H1 (cell line): ENCODE measurements at regions not wholly inside any gene's neighbourhood (a gene's known extent, or its start where the extent isn't known, plus 50 kb on each side); places are given as distances from the start of the nearest gene placed in this dataset.

Source experiments
- CTCF ChIA-PET: fragments of 300-600 bp; sonication (Branson Sonifier 250); formaldehyde crosslinking; loops from one replicate; lab custom pipeline; 2021; ENCODE audit not compliant: partially characterized antibody; lab: Charles Lee
- POLR2A ChIA-PET: fragments of 300-600 bp; sonication (Branson Sonifier 250); formaldehyde crosslinking; loops from one replicate; lab custom pipeline; 2021; ENCODE audit warnings: inconsistent platforms; ENCODE audit not compliant: partially characterized antibody; lab: Charles Lee
- DNase-seq, 2 experiments: peaks; one replicate each; pipeline versions ENCODE4 v3.0.0 to v3.0.0-alpha.2; 2010 to 2022; ENCODE audit warnings: low spot score in 2 of 2, low read depth in 1 of 2, mixed read lengths in 1 of 2
- FAIRE-seq: peaks from 2 replicates; lab custom pipeline; 2011; peaks lifted over from hg19 to GRCh38; lab: Jason Lieb, UNC
- H2AFZ ChIP-seq: 2 replicates; pipeline ENCODE4 v1.8.1; 2012; ENCODE audit warnings: low read length, inconsistent platforms
- H2AK5ac ChIP-seq: 2 replicates; pipeline ENCODE4 v1.6.1; 2013; ENCODE audit warnings: low read depth, low read length
- H2BK120ac ChIP-seq: replicated peaks from 2 replicates; pipeline ENCODE3; 2013; ENCODE audit warnings: low read depth, low read length, inconsistent platforms
- H2BK12ac ChIP-seq: 2 replicates; pipeline ENCODE4 v1.6.1; 2013; ENCODE audit warnings: low read depth, low read length
- H2BK15ac ChIP-seq: 2 replicates; pipeline ENCODE4 v1.6.1; 2013; ENCODE audit warnings: low read length
- H2BK20ac ChIP-seq: 2 replicates; pipeline ENCODE4 v1.6.1; 2013; ENCODE audit warnings: low read length
- H2BK5ac ChIP-seq: 2 replicates; pipeline ENCODE4 v1.6.1; 2013; ENCODE audit warnings: low read depth, low read length
- H3K14ac ChIP-seq: 2 replicates; pipeline ENCODE4 v1.6.1; 2013; ENCODE audit warnings: inconsistent platforms; ENCODE audit not compliant: insufficient read length
- H3K18ac ChIP-seq: 2 replicates; pipeline ENCODE4 v1.6.1; 2013; ENCODE audit warnings: low read length; ENCODE audit errors: extremely low read depth
- H3K23ac ChIP-seq: 2 replicates; pipeline ENCODE4 v1.6.1; 2013; ENCODE audit warnings: inconsistent platforms; ENCODE audit not compliant: insufficient read length
- H3K23me2 ChIP-seq: 2 replicates; pipeline ENCODE4 v1.6.1; 2013; ENCODE audit warnings: low read depth, low read length
- H3K27ac ChIP-seq: 2 replicates; pipeline ENCODE4 v1.6.1; 2011; ENCODE audit warnings: low read depth, low read length, inconsistent platforms
- H3K27me3 ChIP-seq, 4 experiments: replicated peaks in 1 of 4; 1 replicate in 1 of 4; 2 replicates in 3 of 4; pipeline versions ENCODE4 v1.6.1 to v1.8.1; 2011 to 2013; ENCODE audit warnings: low read length in 3 of 4, mild to moderate bottlenecking in 3 of 4, inconsistent platforms in 2 of 4, mixed read lengths in 2 of 4, moderate library complexity in 1 of 4; ENCODE audit not compliant: control insufficient read depth in 3 of 4, insufficient read depth in 3 of 4; ENCODE audit errors: extremely low read depth in 1 of 4
- H3K36me3 ChIP-seq, 4 experiments: 2 replicates each; pipeline versions ENCODE4 v1.6.1 to v1.8.1; 2011 to 2013; ENCODE audit warnings: mild to moderate bottlenecking in 4 of 4, low read length in 3 of 4, moderate library complexity in 2 of 4, control low read depth in 1 of 4, inconsistent platforms in 1 of 4; ENCODE audit not compliant: insufficient read depth in 4 of 4, control insufficient read depth in 2 of 4
- H3K4ac ChIP-seq: replicated peaks from 2 replicates; pipeline ENCODE3; 2013; ENCODE audit warnings: low read length, low read depth, mixed read lengths, inconsistent platforms; ENCODE audit not compliant: insufficient read length
- H3K4me1 ChIP-seq, 4 experiments: replicated peaks in 1 of 4; 1 replicate in 1 of 4; 2 replicates in 3 of 4; pipeline versions ENCODE4 v1.6.1 to v1.8.1; 2011 to 2013; ENCODE audit warnings: low read length in 3 of 4, inconsistent platforms in 2 of 4, mixed read lengths in 1 of 4; ENCODE audit not compliant: insufficient read depth in 4 of 4, control insufficient read depth in 3 of 4
- H3K4me2 ChIP-seq, 2 experiments: 2 replicates each; pipeline versions ENCODE4 v1.6.1 to v1.8.1; 2011 to 2013; ENCODE audit warnings: low read depth in 2 of 2, low read length in 2 of 2, control low read depth in 1 of 2, inconsistent platforms in 1 of 2, mild to moderate bottlenecking in 1 of 2; ENCODE audit not compliant: insufficient read depth in 1 of 2
- H3K4me3 ChIP-seq, 4 experiments: fragments of 200-600, 300-600 bp in 1 of 4; sonication (generic), shearing (Covaris generic), sonication (Bioruptor Twin) in 1 of 4; 2 replicates each; pipeline versions ENCODE4 v1.5.1 to v1.8.1; 2011 to 2016; ENCODE audit warnings: low read length in 4 of 4, low read depth in 3 of 4, control low read depth in 2 of 4, inconsistent platforms in 2 of 4, mild to moderate bottlenecking in 2 of 4, mixed read lengths in 1 of 4, moderate library complexity in 1 of 4; ENCODE audit not compliant: insufficient read depth in 2 of 4; ENCODE audit errors: extremely low read depth in 1 of 4
- H3K56ac ChIP-seq: replicated peaks from 2 replicates; pipeline ENCODE3; 2013; ENCODE audit warnings: low read depth, mild to moderate bottlenecking, mixed read lengths, low read length, inconsistent platforms; ENCODE audit not compliant: insufficient read length
- H3K79me1 ChIP-seq: 2 replicates; pipeline ENCODE4 v1.6.1; 2013; ENCODE audit warnings: low read depth, low read length, control low read depth
- H3K79me2 ChIP-seq, 2 experiments: 2 replicates each; pipeline versions ENCODE4 v1.6.1 to v1.8.1; 2012 to 2013; ENCODE audit warnings: low read length in 2 of 2, mild to moderate bottlenecking in 2 of 2, inconsistent platforms in 1 of 2; ENCODE audit not compliant: insufficient read depth in 2 of 2, control insufficient read depth in 1 of 2
- H3K9ac ChIP-seq, 4 experiments: replicated peaks in 1 of 4; 1 replicate in 1 of 4; 2 replicates in 3 of 4; pipeline versions ENCODE4 v1.6.1 to v1.8.1; 2011 to 2013; ENCODE audit warnings: low read depth in 3 of 4, low read length in 3 of 4, control low read depth in 2 of 4, mild to moderate bottlenecking in 2 of 4, moderate library complexity in 2 of 4, inconsistent platforms in 1 of 4; ENCODE audit errors: extremely low read depth in 1 of 4
- H3K9me3 ChIP-seq, 2 experiments: 2 replicates each; pipeline versions ENCODE4 v1.6.1 to v1.8.1; 2012 to 2013; ENCODE audit warnings: mild to moderate bottlenecking in 2 of 2, moderate library complexity in 2 of 2, control low read depth in 1 of 2, inconsistent platforms in 1 of 2, low read depth in 1 of 2, low read length in 1 of 2, mixed read lengths in 1 of 2; ENCODE audit not compliant: insufficient read depth in 2 of 2
- H4K20me1 ChIP-seq, 2 experiments: replicated peaks in 1 of 2; 2 replicates each; pipeline versions ENCODE3 to v1.8.1; 2011 to 2013; ENCODE audit warnings: inconsistent platforms in 2 of 2, low read length in 2 of 2, mild to moderate bottlenecking in 1 of 2; ENCODE audit not compliant: insufficient read depth in 2 of 2, control insufficient read depth in 1 of 2
- H4K5ac ChIP-seq: 2 replicates; pipeline ENCODE4 v1.6.1; 2013; ENCODE audit warnings: low read length, low read depth, mixed read lengths, inconsistent platforms; ENCODE audit not compliant: insufficient read length
- H4K8ac ChIP-seq: 2 replicates; pipeline ENCODE4 v1.8.0; 2013; ENCODE audit warnings: mild to moderate bottlenecking, moderate library complexity, low read length, inconsistent platforms; ENCODE audit not compliant: insufficient read depth; ENCODE audit errors: extremely low read depth
- H4K91ac ChIP-seq: replicated peaks from 2 replicates; pipeline ENCODE3; 2013; ENCODE audit warnings: low read length, mixed read lengths, inconsistent platforms; ENCODE audit not compliant: insufficient read length
- CBX5 ChIP-seq: fragments of 300-800, 300-1000 bp; sonication (generic); IDR thresholded peaks from 2 replicates; pipeline ENCODE4 v1.7.1; 2016; ENCODE audit warnings: antibody characterized with exemption, low read length, low read depth
- CBX8 ChIP-seq: fragments of 300-800, 300-1000 bp; sonication (generic); IDR thresholded peaks from 2 replicates; pipeline ENCODE4 v1.7.1; 2016; ENCODE audit warnings: low read depth, low read length, borderline replicate concordance
- CHD1 ChIP-seq: IDR thresholded peaks from 2 replicates; pipeline ENCODE4 v1.6.1; 2012; ENCODE audit warnings: low read depth, low read length, improper control_type of control experiment
- GABPA ChIP-seq: IDR thresholded peaks from 2 replicates; pipeline ENCODE4 v1.6.1; 2011; ENCODE audit warnings: mild to moderate bottlenecking, low read length, moderate library complexity, borderline replicate concordance; ENCODE audit not compliant: insufficient read depth
- JUN ChIP-seq: IDR thresholded peaks from 2 replicates; pipeline ENCODE4 v1.6.1; 2011; ENCODE audit warnings: low read depth, mild to moderate bottlenecking, improper control_type of control experiment, low read length
- KDM4A ChIP-seq: IDR thresholded peaks from one replicate; pipeline ENCODE4 v1.7.1; 2012; ENCODE audit warnings: low read depth, mild to moderate bottlenecking, moderate library complexity, low read length, inconsistent platforms; ENCODE audit not compliant: severe bottlenecking
- RAD21 ChIP-seq, 2 experiments: IDR thresholded peaks in 1 of 2; conservative IDR thresholded peaks in 1 of 2; 2 replicates each; pipeline ENCODE4 v1.6.1; 2011; ENCODE audit warnings: low read depth in 2 of 2, low read length in 2 of 2, improper control_type of control experiment in 1 of 2, inconsistent platforms in 1 of 2, mild to moderate bottlenecking in 1 of 2, moderate library complexity in 1 of 2
- WGBS, 2 experiments: shearing (Covaris generic) in 1 of 2; methylation state at CpG; one replicate each; pipeline versions ENCODE4 v1.1.6 to v1.1.7; 2013 to 2015; ENCODE audit warnings: low lambda C conversion rate in 2 of 2, mixed read lengths in 2 of 2, inconsistent platforms in 1 of 2, low coverage in 1 of 2, missing lambda C conversion rate in 1 of 2; ENCODE audit not compliant: insufficient replicate concordance in 2 of 2, insufficient coverage in 1 of 2, insufficient read length in 1 of 2; ENCODE audit errors: extremely low coverage in 1 of 2, missing lambda C conversion rate in 1 of 2; 5-methylcytosine and 5-hydroxymethylcytosine counted together
- TF ChIP-seq, protein P1 (sequence below): IDR thresholded peaks from 2 replicates; pipeline ENCODE4 v1.6.1; 2012; ENCODE audit warnings: low read length, inconsistent platforms

DNA sequence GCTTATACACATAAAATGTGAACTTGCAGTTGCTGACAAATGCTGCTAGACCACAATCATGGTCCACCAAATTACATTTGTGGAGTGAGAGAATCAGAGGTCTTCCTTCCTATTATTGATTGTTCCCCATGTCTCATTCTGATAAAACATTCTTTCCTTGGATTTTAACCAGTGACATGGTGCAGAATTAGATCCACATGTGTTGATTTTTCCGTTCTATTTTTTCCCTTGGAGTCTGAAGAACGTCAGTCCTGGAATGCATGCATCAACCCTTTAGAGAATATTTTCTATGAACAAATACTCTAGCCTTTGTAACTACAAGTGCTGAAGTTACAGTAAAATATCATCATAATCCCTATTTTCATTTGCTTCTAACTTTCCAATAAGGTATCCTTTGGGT, 170.7 kb upstream of the SPRY4 start:
- Histone ChIP-seq H4K8ac (no peak overlapping the region), H3K27ac (no peak overlapping the region), H3K4me1 (peaks cover 0 to 16% (median 4%) of the 10 kb centered on the region in 4 experiments; a peak in 3 of 7 replicates), H3K18ac (no peak overlapping the region), H3K9ac (no peak overlapping the region), H3K79me1 (no peaks in the 10 kb centered on the region), H3K4me3 (no peak overlapping the region), H3K23me2 (no peaks in the 10 kb centered on the region; the same call in 1 of the 2 replicates), H4K91ac (no peak overlapping the region), H3K4ac (no peak overlapping the region), H3K23ac (no peak overlapping the region), H2BK12ac (no peak overlapping the region), H2BK15ac (no peak overlapping the region), H3K4me2 (no peak overlapping the region), H4K20me1 (no peaks in the 10 kb centered on the region), H2BK5ac (no peak overlapping the region), H2AK5ac (no peak overlapping the region), H3K14ac (no peak overlapping the region), H3K79me2 (no peaks in the 10 kb centered on the region), H3K27me3 (no peaks in the 10 kb centered on the region), H3K36me3 (no peaks in the 10 kb centered on the region), H2BK120ac (no peak overlapping the region), H2AFZ (no peak overlapping the region)
- FAIRE-seq: no peak
- no peak for DNase-seq
- ChIA-PET POLR2A (no interaction called here), CTCF (no interaction called here)
- 90% methylated on average over 2 of the region's 2 CpGs; no CpG with 5 or more reads in 1 of the 2 experiments for WGBS, 2 experiments
- TF ChIP-seq, protein P1, sequence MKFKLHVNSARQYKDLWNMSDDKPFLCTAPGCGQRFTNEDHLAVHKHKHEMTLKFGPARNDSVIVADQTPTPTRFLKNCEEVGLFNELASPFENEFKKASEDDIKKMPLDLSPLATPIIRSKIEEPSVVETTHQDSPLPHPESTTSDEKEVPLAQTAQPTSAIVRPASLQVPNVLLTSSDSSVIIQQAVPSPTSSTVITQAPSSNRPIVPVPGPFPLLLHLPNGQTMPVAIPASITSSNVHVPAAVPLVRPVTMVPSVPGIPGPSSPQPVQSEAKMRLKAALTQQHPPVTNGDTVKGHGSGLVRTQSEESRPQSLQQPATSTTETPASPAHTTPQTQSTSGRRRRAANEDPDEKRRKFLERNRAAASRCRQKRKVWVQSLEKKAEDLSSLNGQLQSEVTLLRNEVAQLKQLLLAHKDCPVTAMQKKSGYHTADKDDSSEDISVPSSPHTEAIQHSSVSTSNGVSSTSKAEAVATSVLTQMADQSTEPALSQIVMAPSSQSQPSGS: no peak
- TF ChIP-seq GABPA: no peak
- TF ChIP-seq RAD21 (IDR thresholded peaks at IDR 0.05 in 1 of 2, conservative IDR thresholded peaks at IDR 0.05 in 1 of 2; ENCODE audit: low read depth in 2 of 2, low read length in 2 of 2): no peak
- TF ChIP-seq CBX8: no peak
- no peak for TF ChIP-seq CBX5
- TF ChIP-seq KDM4A: no peak
- TF ChIP-seq JUN: no peak
- TF ChIP-seq CHD1: no peak
- TF ChIP-seq, all 59 proteins: peak for 0
- Histone ChIP-seq H4K5ac (no peak overlapping the region), H3K9me3 (no peaks in the 10 kb centered on the region), H2BK20ac (no peak overlapping the region), H3K56ac (no peak overlapping the region)
